ENCODE measurements at regions not wholly inside any gene's neighbourhood (a gene's known extent, or its start where the extent isn't known, plus 50 kb on each side); places are given as distances from the start of the nearest gene placed in this dataset.

- ATAC-seq (no peak), DNase-seq (no peak)
- Mint-ChIP-seq H3K4me1 (ENCODE audit: low read depth) (no peaks in the 10 kb centered on the region), H3K27me3 (ENCODE audit: low read depth) (no peaks in the 10 kb centered on the region), H3K4me3 (no peak overlapping the region), H3K36me3 (ENCODE audit: insufficient read depth) (no peaks in the 10 kb centered on the region), H3K9me3 (peaks cover 4% of the 10 kb centered on the region)
Measured at GRCh38 chr9:106350777-106351176, 512.2 kb upstream of the ZNF462 start.

GRCh38 chr9:106356924-106357323 is 506.0 kb upstream of the ZNF462 start:
- Mint-ChIP-seq H3K27me3 (ENCODE audit: low read depth) (no peaks in the 10 kb centered on the region), H3K4me1 (ENCODE audit: low read depth) (no peaks in the 10 kb centered on the region), H3K36me3 (ENCODE audit: insufficient read depth) (no peaks in the 10 kb centered on the region), H3K9me3 (peaks cover 22% of the 10 kb centered on the region), H3K4me3 (no peak overlapping the region)
- ATAC-seq (no peak), DNase-seq (no peak)

- no peak for DNase-seq
- no peak overlapping the region for H3K4me3 Mint-ChIP-seq
- ATAC-seq: no peak
- H3K36me3 Mint-ChIP-seq (ENCODE audit: insufficient read depth): no peaks in the 10 kb centered on the region
- H3K9me3 Mint-ChIP-seq: peaks cover 22% of the 10 kb centered on the region
- no peaks in the 10 kb centered on the region for H3K4me1 Mint-ChIP-seq (ENCODE audit: low read depth)
- no peaks in the 10 kb centered on the region for H3K27me3 Mint-ChIP-seq (ENCODE audit: low read depth)
Measured at GRCh38 chr9:106358331-106358730, 504.6 kb upstream of the ZNF462 start.

GRCh38 chr9:106376689-106377088 is 486.3 kb upstream of the ZNF462 start:
- Mint-ChIP-seq H3K4me1 (ENCODE audit: low read depth) (no peaks in the 10 kb centered on the region), H3K27me3 (ENCODE audit: low read depth) (no peaks in the 10 kb centered on the region), H3K4me3 (no peak overlapping the region), H3K36me3 (ENCODE audit: insufficient read depth) (no peaks in the 10 kb centered on the region), H3K9me3 (peaks cover 33% of the 10 kb centered on the region)
- ATAC-seq: no peak
- no peak for DNase-seq

GRCh38 chr9:106383072-106383471 is 479.9 kb upstream of the ZNF462 start:
- peaks cover 11% of the 10 kb centered on the region for H3K9me3 Mint-ChIP-seq
- no peak overlapping the region for H3K4me3 Mint-ChIP-seq
- ATAC-seq (no peak), DNase-seq (no peak)
- no peaks in the 10 kb centered on the region for H3K4me1 Mint-ChIP-seq (ENCODE audit: low read depth)
- no peaks in the 10 kb centered on the region for H3K27me3 Mint-ChIP-seq (ENCODE audit: low read depth)
- no peaks in the 10 kb centered on the region for H3K36me3 Mint-ChIP-seq (ENCODE audit: insufficient read depth)

GRCh38 chr9:106387965-106388364 is 475.0 kb upstream of the ZNF462 start:
- ATAC-seq: no peak
- H3K9me3 Mint-ChIP-seq: peaks cover 7% of the 10 kb centered on the region
- no peaks in the 10 kb centered on the region for H3K36me3 Mint-ChIP-seq (ENCODE audit: insufficient read depth)
- no peak for DNase-seq
- H3K27me3 Mint-ChIP-seq (ENCODE audit: low read depth): no peaks in the 10 kb centered on the region
- H3K4me1 Mint-ChIP-seq (ENCODE audit: low read depth): no peaks in the 10 kb centered on the region
- H3K4me3 Mint-ChIP-seq: no peak overlapping the region

GRCh38 chr9:106393226-106393625 is 469.7 kb upstream of the ZNF462 start:
- ATAC-seq (no peak), DNase-seq (no peak)
- no peak overlapping the region for H3K4me3 Mint-ChIP-seq
- peaks cover 7% of the 10 kb centered on the region for H3K9me3 Mint-ChIP-seq
- H3K4me1 Mint-ChIP-seq (ENCODE audit: low read depth): no peaks in the 10 kb centered on the region
- H3K27me3 Mint-ChIP-seq (ENCODE audit: low read depth): no peaks in the 10 kb centered on the region
- no peaks in the 10 kb centered on the region for H3K36me3 Mint-ChIP-seq (ENCODE audit: insufficient read depth)

- H3K36me3 Mint-ChIP-seq (ENCODE audit: insufficient read depth): no peaks in the 10 kb centered on the region
- no peaks in the 10 kb centered on the region for H3K27me3 Mint-ChIP-seq (ENCODE audit: low read depth)
- peaks cover 15% of the 10 kb centered on the region for H3K9me3 Mint-ChIP-seq
- H3K4me1 Mint-ChIP-seq (ENCODE audit: low read depth): no peaks in the 10 kb centered on the region
- H3K4me3 Mint-ChIP-seq: no peak overlapping the region
- no peak for ATAC-seq
- no peak for DNase-seq
Measured at GRCh38 chr9:106400170-106400569, 462.8 kb upstream of the ZNF462 start.

GRCh38 chr9:106400950-106401349 is 462.0 kb upstream of the ZNF462 start:
- no peaks in the 10 kb centered on the region for H3K27me3 Mint-ChIP-seq (ENCODE audit: low read depth)
- ATAC-seq (no peak), DNase-seq (no peak)
- no peaks in the 10 kb centered on the region for H3K4me1 Mint-ChIP-seq (ENCODE audit: low read depth)
- H3K36me3 Mint-ChIP-seq (ENCODE audit: insufficient read depth): no peaks in the 10 kb centered on the region
- no peak overlapping the region for H3K4me3 Mint-ChIP-seq
- H3K9me3 Mint-ChIP-seq: peaks cover 15% of the 10 kb centered on the region

- Mint-ChIP-seq H3K27me3 (ENCODE audit: low read depth) (no peaks in the 10 kb centered on the region), H3K9me3 (peaks cover 15% of the 10 kb centered on the region), H3K4me1 (ENCODE audit: low read depth) (no peaks in the 10 kb centered on the region), H3K36me3 (ENCODE audit: insufficient read depth) (no peaks in the 10 kb centered on the region), H3K4me3 (no peak overlapping the region)
- no peak for ATAC-seq
- no peak for DNase-seq
Measured at GRCh38 chr9:106403081-106403480, 459.9 kb upstream of the ZNF462 start.

GRCh38 chr9:106404137-106404536 is 458.8 kb upstream of the ZNF462 start:
- Mint-ChIP-seq H3K4me1 (ENCODE audit: low read depth) (no peaks in the 10 kb centered on the region), H3K4me3 (no peak overlapping the region), H3K27me3 (ENCODE audit: low read depth) (no peaks in the 10 kb centered on the region), H3K9me3 (peaks cover 13% of the 10 kb centered on the region), H3K36me3 (ENCODE audit: insufficient read depth) (no peaks in the 10 kb centered on the region)
- DNase-seq (no peak), ATAC-seq (no peak)

- DNase-seq: no peak
- no peak for ATAC-seq
- Mint-ChIP-seq H3K36me3 (ENCODE audit: insufficient read depth) (no peaks in the 10 kb centered on the region), H3K4me1 (ENCODE audit: low read depth) (no peaks in the 10 kb centered on the region), H3K9me3 (no peaks in the 10 kb centered on the region), H3K27me3 (ENCODE audit: low read depth) (no peaks in the 10 kb centered on the region), H3K4me3 (no peak overlapping the region)
Measured at GRCh38 chr9:106405871-106406435, 457.0 kb upstream of the ZNF462 start.

- H3K36me3 Mint-ChIP-seq (ENCODE audit: insufficient read depth): no peaks in the 10 kb centered on the region
- H3K27me3 Mint-ChIP-seq (ENCODE audit: low read depth): no peaks in the 10 kb centered on the region
- DNase-seq (no peak), ATAC-seq (no peak)
- no peak overlapping the region for H3K4me3 Mint-ChIP-seq
- H3K9me3 Mint-ChIP-seq: no peaks in the 10 kb centered on the region
- no peaks in the 10 kb centered on the region for H3K4me1 Mint-ChIP-seq (ENCODE audit: low read depth)
Measured at GRCh38 chr9:106414042-106414441, 448.9 kb upstream of the ZNF462 start.

- DNase-seq (no peak), ATAC-seq (no peak)
- H3K4me1 Mint-ChIP-seq (ENCODE audit: low read depth): peaks cover 7% of the 10 kb centered on the region
- peaks cover 10% of the 10 kb centered on the region for H3K9me3 Mint-ChIP-seq
- H3K4me3 Mint-ChIP-seq: no peak overlapping the region
- no peaks in the 10 kb centered on the region for H3K27me3 Mint-ChIP-seq (ENCODE audit: low read depth)
- H3K36me3 Mint-ChIP-seq (ENCODE audit: insufficient read depth): no peaks in the 10 kb centered on the region
Measured at GRCh38 chr9:106417685-106418084, 445.3 kb upstream of the ZNF462 start.

- H3K9me3 Mint-ChIP-seq: peaks cover 13% of the 10 kb centered on the region
- ATAC-seq: no peak
- no peaks in the 10 kb centered on the region for H3K36me3 Mint-ChIP-seq (ENCODE audit: insufficient read depth)
- H3K4me1 Mint-ChIP-seq (ENCODE audit: low read depth): peaks cover 7% of the 10 kb centered on the region
- no peaks in the 10 kb centered on the region for H3K27me3 Mint-ChIP-seq (ENCODE audit: low read depth)
- no peak for DNase-seq
- H3K4me3 Mint-ChIP-seq: no peak overlapping the region
Measured at GRCh38 chr9:106419829-106420228, 443.1 kb upstream of the ZNF462 start.

GRCh38 chr9:106420511-106420944 is 442.4 kb upstream of the ZNF462 start:
- Mint-ChIP-seq H3K4me3 (no peak overlapping the region), H3K4me1 (ENCODE audit: low read depth) (peaks cover 7% of the 10 kb centered on the region), H3K27me3 (ENCODE audit: low read depth) (no peaks in the 10 kb centered on the region), H3K36me3 (ENCODE audit: insufficient read depth) (no peaks in the 10 kb centered on the region), H3K9me3 (peaks cover 13% of the 10 kb centered on the region)
- no peak for DNase-seq
- ATAC-seq: no peak
